GM18505 (cell line): ENCODE measurements at regions not wholly inside any gene's neighbourhood (a gene's known extent, or its start where the extent isn't known, plus 50 kb on each side); places are given as distances from the start of the nearest gene placed in this dataset.
"Not testable (repeated sequence)": the region's sequence is repeated elsewhere in the genome, so short reads cannot be mapped to it uniquely, and the experiment has no call there.

Source experiments
- ATAC-seq: cut with Tn5 transposase; IDR thresholded peaks from one replicate; pipeline ENCODE4 v1.9.1; 2021; ENCODE audit not compliant: unreplicated experiment
- POLR2A ChIP-seq: IDR thresholded peaks from 4 replicates; pipeline ENCODE4 v1.6.1; 2011; ENCODE audit warnings: borderline replicate concordance; ENCODE audit not compliant: insufficient read depth, insufficient read length; ENCODE audit errors: extremely low read depth

DNA sequence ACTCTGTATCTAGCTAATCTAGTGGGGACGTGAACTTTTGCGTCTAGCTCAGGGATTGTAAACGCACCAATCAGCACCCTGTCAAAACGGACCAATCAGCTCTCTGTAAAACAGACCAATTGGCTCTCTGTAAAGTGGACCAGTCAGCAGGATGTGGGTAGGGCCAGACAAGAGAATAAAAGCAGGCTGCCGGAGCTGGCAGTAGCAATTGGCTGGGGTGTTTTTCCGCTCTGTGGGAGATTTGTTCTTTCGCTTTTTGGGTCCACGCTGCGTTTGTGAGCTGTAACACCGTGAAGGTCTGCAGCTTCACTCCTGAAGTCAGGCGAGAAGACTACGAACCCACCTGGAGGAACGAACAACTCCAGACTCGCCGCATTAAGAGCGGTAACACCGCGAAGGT is 76.5 kb downstream of the SPRING1 start:
- ATAC-seq: no peak
- no peak for TF ChIP-seq POLR2A

DNA sequence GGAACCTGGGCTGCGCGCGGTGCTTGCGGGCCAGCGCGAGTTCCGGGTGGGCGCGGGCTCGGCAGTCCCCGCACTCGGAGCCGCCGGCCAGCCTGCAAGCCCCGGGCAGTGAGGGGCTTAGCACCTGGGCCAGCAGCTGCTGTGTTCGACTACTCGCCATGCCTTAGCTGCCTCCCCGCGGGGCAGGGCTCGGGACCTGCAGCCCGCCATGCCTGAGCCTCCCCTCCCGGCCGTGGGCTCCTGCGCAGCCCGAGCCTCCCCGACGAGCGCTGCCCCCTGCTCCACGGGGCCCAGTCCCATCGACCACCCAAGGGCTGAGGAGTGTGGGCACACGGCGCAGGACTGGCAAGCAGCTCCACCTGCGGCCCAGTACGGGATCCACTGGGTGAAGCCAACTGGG is 77.1 kb downstream of the SPRING1 start:
- ATAC-seq: not testable (repeated sequence)

DNA sequence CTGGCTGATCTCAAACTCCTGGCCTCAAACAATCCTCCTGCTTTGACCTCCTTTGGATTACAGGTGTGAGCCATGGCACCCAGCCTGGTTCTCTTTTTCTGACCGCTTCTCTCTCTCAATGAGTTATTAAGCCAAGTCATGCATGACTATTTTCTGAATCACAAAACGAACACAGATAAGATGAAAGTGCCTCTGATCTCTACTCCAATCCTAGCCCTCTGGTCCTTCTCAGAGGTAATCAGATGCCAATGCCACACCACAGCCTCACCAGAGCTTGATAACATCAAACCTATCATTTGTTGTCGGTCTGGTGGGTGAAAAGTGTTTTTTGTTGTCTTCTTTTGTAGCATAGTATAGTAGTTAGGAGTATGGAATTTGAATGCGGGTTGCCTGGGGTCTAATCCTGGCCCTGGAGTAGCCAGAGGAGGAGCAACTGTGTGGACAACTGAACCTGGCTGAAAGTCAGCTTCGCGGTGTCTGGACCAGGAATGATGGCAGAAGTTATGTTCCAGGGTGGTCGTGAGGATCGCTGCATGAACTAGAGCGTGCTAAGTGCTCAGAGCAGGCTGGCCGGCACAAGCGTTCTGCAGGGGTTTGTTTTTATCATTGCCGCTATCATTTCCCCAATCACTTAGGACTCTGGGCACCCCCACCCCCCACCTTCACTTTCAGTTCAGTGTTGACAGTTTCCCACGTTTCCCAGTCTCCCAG is 77.9 kb downstream of the SPRING1 start:
- no peak for TF ChIP-seq POLR2A
- ATAC-seq: no peak

DNA sequence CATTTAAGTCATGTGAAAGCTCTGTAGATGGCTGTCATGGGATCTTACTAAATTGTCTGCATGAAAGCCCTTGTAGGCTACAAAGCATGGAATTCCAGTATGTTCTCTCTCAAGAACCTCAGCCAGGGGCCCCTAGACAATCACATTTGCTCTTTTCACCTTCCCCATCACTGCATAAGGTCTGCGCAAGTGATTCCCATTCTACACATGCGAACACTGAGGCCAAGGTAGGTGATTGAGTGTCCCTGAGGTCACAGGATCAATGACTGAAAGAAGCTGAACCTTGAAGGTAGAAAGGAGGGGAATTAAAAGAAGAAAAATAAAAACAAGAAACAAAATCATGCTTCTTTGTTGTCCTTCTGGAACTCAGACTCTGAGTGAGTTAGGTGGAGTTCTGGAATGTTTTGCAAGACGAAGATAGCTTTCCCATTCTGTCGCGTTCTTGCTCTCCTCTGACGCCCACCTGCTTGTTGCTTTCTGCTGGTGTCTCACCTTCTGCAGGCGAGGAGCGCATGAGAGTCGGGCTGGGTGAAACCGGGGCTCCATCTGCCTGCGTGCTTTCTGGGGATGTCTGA is 79.9 kb downstream of the SPRING1 start:
- no peak for TF ChIP-seq POLR2A
- ATAC-seq: no peak

DNA sequence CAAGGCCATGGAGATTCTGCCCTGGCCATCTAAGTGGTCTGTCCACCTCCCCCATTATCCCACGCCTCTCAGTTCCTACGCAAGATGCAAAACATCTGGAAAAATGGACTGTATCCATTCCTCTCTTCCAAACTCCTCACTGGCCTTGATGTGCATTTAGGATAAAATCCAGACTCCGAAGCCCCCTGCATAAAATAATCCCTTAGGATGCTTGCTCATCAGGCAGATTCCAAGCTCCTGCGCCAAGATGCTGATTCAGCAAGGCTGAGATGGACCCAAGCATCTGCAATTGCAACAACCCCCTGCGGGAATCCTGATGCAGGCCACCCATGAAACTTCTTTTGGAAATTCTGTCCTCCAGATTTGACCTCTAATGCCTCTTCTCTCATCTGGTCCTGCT is 81.6 kb downstream of the SPRING1 start:
- no peak for ATAC-seq

DNA sequence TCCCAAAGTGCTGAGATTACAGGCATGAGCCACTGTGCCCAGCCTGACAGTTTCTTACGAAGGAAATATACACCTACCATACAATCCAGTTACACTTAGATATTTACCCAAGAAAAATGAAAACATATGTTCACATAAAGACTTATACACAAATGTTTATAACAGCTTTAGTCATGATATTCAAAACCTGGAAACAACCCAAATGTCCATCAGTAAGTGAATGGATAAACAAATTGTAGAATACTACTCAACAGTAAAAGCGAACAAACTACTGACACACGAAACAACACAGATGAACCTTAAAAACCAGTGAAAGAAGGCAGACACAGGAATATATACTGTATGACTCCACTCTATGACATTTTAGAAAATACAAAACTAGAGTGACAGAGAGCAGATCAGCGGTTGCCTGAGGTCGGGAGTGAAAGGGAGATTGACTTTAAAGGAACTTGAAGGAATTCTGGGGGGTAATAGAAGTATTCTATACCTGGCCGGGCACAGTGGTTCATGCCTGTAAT is 83.6 kb downstream of the SPRING1 start:
- no peak for ATAC-seq
- no peak for TF ChIP-seq POLR2A

More for the DNA sequence above, 81.6 kb downstream of the SPRING1 start:
- no peak for TF ChIP-seq POLR2A

DNA sequence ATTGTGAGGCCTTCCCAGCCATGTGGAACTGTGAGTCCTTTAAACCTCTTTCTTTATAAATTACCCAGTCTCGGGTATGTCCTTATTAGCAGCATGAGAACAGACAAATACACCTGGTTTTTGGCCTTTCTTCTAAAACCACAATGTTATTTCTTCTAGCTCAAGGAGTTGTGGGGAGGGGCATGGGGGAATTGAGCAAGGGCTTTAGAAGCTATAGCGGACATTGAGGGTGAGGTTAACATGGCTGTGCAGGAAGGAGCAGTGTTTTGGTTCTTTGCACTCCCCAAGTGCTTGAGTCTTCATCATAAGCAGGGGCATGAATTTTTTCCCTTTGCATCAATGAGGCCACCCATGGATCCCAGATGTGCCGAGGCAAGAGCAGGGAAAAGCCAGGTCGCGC is 86.8 kb downstream of the SPRING1 start:
- TF ChIP-seq POLR2A: no peak

DNA sequence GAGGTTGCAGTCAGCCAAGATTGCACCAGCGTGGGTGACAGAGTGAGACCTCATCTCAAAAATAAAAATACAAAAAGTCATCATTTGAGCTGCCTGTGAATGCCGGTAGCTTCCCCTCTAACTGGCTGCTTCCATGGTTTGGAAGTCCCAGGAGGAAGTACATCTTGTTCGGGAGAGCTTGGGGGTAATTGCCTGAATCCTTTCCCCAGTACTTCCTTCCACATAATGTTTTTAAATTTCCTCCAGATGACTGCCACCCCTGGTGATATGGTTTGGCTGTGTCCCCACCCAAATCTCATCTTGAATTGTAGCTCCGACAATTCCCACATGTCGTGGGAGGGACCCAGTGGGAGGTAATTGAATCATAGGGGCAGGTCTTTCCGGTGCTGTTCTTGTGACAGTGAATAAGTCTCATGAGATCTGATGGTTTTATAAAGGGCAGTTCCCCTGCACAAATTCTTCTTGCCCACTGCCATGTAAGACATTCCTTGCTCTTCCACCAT is 87.2 kb downstream of the SPRING1 start:
- no peak for ATAC-seq
- TF ChIP-seq POLR2A: no peak

More for the DNA sequence above, 86.8 kb downstream of the SPRING1 start:
- ATAC-seq: no peak

DNA sequence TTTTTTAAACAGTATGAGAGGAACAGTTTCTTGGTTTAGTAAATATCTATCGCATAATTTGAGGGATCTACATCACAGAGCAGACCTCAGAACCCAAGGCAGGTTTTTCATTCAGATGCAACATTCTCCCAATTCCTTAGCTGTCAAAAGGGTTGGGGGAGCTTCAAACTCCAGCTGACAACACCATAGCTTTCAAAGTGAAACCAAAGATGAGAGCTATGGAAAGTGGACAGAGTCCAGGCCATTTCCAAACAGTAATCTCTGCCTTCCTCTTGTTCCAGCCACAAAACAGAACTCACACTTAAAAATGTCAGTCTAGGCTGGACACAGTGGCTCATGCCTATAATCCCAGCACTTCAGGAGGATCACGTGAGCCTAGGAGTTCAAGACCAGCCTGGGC is 87.8 kb downstream of the SPRING1 start:
- TF ChIP-seq POLR2A: no peak
- ATAC-seq: no peak

DNA sequence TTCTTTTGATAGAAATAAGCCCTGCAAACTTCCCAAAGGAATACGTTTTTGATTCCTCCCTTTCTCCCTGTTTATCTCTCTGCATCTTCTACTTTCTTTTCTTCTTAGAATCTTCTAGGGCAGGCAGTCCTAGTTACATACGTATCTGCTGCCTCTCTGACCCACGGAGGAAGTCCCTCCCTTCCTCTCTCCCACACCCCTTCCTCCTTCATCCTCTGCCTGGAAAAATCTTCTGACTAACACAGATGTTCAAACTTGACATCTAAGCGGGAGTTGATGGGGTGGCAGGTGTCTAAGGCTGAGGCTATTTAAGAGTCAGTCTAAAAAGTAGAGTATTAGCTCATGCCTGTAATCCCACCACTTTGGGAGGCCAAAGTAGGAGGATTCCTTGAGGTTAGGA is 88.6 kb downstream of the MAP1LC3B2 start:
- TF ChIP-seq POLR2A: no peak
- ATAC-seq: no peak

DNA sequence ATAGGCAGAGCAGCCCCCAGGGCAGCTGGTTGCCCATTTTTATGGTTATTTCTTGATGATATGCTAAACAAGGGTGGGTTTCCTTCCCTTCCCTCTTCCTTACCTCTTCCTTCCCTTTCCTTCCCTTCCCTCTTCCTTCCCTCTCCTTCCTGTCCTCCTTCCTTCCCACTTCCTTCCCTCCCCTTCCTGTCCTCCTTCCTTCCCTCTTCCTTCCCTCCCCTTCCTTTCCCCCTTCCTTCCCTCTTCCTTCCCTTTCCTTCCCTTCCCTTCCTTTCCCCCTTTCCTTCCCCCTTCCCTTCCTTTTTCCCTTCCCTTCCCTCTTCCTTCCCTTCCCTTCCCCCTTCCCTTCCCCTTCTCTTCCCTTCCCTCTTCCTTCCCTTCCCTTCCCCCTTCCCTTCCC is 87.7 kb downstream of the MAP1LC3B2 start:
- ATAC-seq: no peak
- TF ChIP-seq POLR2A: no peak

DNA sequence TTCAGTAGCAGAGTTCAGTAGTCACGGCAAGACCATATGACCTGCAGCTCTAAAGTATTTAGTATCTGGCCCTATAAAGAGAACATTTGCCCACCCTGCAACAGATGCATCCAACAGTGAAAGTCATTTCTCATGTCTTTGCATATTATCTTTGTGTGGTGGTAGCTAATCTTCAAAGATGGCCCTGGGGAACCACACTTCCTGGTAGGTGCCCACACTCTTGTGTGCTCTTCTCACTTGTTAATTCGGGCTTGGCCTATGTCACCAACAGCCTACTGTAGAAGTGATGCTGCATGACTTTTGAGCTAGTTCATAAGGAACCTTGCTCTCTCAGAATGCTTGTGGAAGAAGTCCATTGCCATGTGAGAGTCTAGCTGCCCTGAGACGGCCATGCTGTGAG is 85.6 kb downstream of the MAP1LC3B2 start:
- TF ChIP-seq POLR2A: no peak
- ATAC-seq: no peak

DNA sequence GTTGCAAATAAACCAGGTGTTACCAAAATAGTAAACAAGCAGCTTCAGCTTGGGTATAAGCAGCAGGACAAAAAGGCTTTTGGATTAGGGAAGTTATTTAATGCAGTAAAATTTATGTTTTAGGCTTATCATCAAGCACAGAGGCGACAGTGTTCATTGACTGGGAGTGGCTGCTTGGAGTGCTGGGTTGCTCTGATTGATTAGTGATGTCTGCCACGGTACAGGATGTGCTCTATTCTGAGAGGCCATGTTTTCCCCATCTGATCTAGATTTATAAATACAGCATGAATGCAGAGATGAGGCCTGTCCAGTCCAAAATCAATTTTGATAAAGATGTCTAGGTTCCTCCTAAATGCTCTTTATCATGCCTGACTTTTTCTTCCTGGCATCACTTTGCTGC is 83.5 kb downstream of the MAP1LC3B2 start:
- no peak for ATAC-seq

DNA sequence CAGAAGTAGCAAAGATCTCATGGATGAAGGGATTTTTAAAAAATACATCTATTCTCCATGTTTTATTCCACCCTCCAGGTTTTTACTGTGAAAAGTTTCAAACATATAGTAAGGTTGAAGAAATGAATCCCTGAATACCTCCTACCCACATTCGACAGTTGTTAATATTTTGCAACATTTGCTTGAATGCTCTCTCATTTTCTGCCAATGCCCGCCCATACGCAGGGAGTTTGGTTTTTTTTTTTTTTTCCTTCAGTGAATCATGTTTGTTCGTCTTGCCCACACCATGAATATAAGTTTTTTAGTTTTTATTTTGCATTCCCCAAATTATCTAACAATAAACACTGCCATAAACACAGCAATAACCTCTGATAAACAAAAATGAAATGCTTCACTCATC is 82.9 kb downstream of the MAP1LC3B2 start:
- no peak for ATAC-seq

More for the DNA sequence above, 83.5 kb downstream of the MAP1LC3B2 start:
- no peak for TF ChIP-seq POLR2A

More for the DNA sequence above, 82.9 kb downstream of the MAP1LC3B2 start:
- no peak for TF ChIP-seq POLR2A
